Stomach (tissue), 8 donors: ENCODE measurements at regions not wholly inside any gene's neighbourhood (a gene's known extent, or its start where the extent isn't known, plus 50 kb on each side); places are given as distances from the start of the nearest gene placed in this dataset.
"Not testable (repeated sequence)": the region's sequence is repeated elsewhere in the genome, so short reads cannot be mapped to it uniquely, and the experiment has no call there.

Experiments used
- DNase-seq, 2 donors: peaks; one replicate each; pipeline versions ENCODE4 v3.0.0 to v3.0.0-alpha.2; 2013 to 2019
- H3K27ac ChIP-seq, 5 donors: fragments of 200-600 bp in 4 of 5; sonication (generic) in 4 of 5; one replicate each; pipeline ENCODE4 v1.5.1; 2013 to 2019; ENCODE audit warnings: mild to moderate bottlenecking in 1 of 5, moderate library complexity in 1 of 5
- H3K27me3 ChIP-seq, 3 donors: fragments of 200-600 bp; sonication (generic); one replicate each; pipeline ENCODE4 v1.5.1; 2017 to 2019; ENCODE audit warnings: mixed run types in 1 of 3
- H3K36me3 ChIP-seq, 4 donors: fragments of 200-600 bp; sonication (generic); 1 replicate in 3 of 4; 2 replicates in 1 of 4; pipeline ENCODE4 v1.5.1; 2016 to 2019
- H3K4me1 ChIP-seq, 4 donors: fragments of 200-600 bp; sonication (generic); one replicate each; pipeline ENCODE4 v1.5.1; 2016 to 2019
- H3K4me3 ChIP-seq, 4 donors: fragments of 200-600 bp; sonication (generic) in 3 of 4; one replicate each; pipeline ENCODE4 v1.5.1; 2016 to 2019; ENCODE audit warnings: mild to moderate bottlenecking in 1 of 4
- H3K9me3 ChIP-seq, 4 donors: fragments of 200-600 bp; sonication (generic); one replicate each; pipeline ENCODE4 v1.5.1; 2016 to 2019
- CTCF ChIP-seq, 7 experiments: fragments of 450-650 bp in 4 of 7; fragments of 200-600 bp in 3 of 7; sonication (generic) in 3 of 7; IDR thresholded peaks; one replicate each; pipeline ENCODE4 v1.5.1; 2016 to 2019; ENCODE audit warnings: antibody characterized with exemption in 7 of 7, control low read depth in 2 of 7, mild to moderate bottlenecking in 1 of 7
- EP300 ChIP-seq: sonication (generic); formaldehyde crosslinking; IDR thresholded peaks from one replicate; pipeline ENCODE4 v1.6.1; 2017; ENCODE audit warnings: antibody characterized with exemption
- POLR2A ChIP-seq, 4 donors: fragments of 450-650 bp; IDR thresholded peaks; one replicate each; pipeline ENCODE4 v1.6.1; 2016; ENCODE audit warnings: antibody characterized with exemption in 4 of 4, control low read depth in 2 of 4, mild to moderate bottlenecking in 1 of 4, moderate library complexity in 1 of 4
- POLR2AphosphoS5 ChIP-seq, 3 donors: sonication (generic); formaldehyde crosslinking; IDR thresholded peaks; one replicate each; pipeline ENCODE4 v1.6.1; 2016; ENCODE audit warnings: antibody characterized with exemption in 3 of 3
- WGBS, 5 donors: extraction: QIAGEN DNeasy Blood & Tissue Kit in 3 of 5; methylation state at CpG; one replicate each; pipeline versions ENCODE4 v1.1.5 to v1.1.7; 2013 to 2018; 5-methylcytosine and 5-hydroxymethylcytosine counted together
- intact Hi-C: fragments of 100-400 bp; cut with DNase I; formaldehyde crosslinking; loops from one replicate; pipeline ENCODE4 v1.15.1; 2023; ENCODE audit warnings: low total_unique reads
- donor health status: healthy with polysubstance abuse.
- donor health status: Bipolar disorder and iron deficiency.
- donor health status: healthy.

- not testable (repeated sequence) for H3K36me3 ChIP-seq, H3K4me3 ChIP-seq, H3K27me3 ChIP-seq, H3K4me1 ChIP-seq, H3K27ac ChIP-seq, H3K9me3 ChIP-seq, DNase-seq
- 88 to 95% (median 92%) methylated on average over 8 of the region's 8 CpGs for WGBS, 5 donors
- intact Hi-C loops: loop anchor here (10.0 kb wide), 1 partner anchor 195 kb away; no protein-coding TSS in a partner anchor
Measured at GRCh38 chr4:22599929-22600432, 84.1 kb upstream of the ADGRA3 start.

- intact Hi-C loops: loop anchor here (10.0 kb wide), 1 partner anchor 197 kb away; no protein-coding TSS in a partner anchor
- not testable (repeated sequence) for H3K9me3 ChIP-seq, DNase-seq, H3K4me3 ChIP-seq, H3K27ac ChIP-seq, H3K4me1 ChIP-seq, H3K27me3 ChIP-seq, H3K36me3 ChIP-seq
- WGBS, 5 donors: 91 to 97% (median 96%) methylated on average over 6 of the region's 6 CpGs
Measured at GRCh38 chr4:22601638-22602037, 85.8 kb upstream of the ADGRA3 start.

- no peak overlapping the region for H3K27ac ChIP-seq
- H3K4me3 ChIP-seq: no peak overlapping the region
- H3K9me3 ChIP-seq: no peaks in the 10 kb centered on the region
- H3K27me3 ChIP-seq: no peaks in the 10 kb centered on the region
- DNase-seq: peak; percentile 61 to 81
- H3K36me3 ChIP-seq: no peaks in the 10 kb centered on the region
- no peaks in the 10 kb centered on the region for H3K4me1 ChIP-seq
- WGBS, 5 donors: 13 to 29% (median 20%) methylated on average over 3 of the region's 3 CpGs
- TF ChIP-seq CTCF (IDR thresholded peaks at IDR 0.05): peak in 5 of 7 experiments; percentile 44 to 67 (median 58)
- TF ChIP-seq POLR2AphosphoS5 (IDR thresholded peaks at IDR 0.05): no peak
- TF ChIP-seq EP300: no peak
- no peak for TF ChIP-seq POLR2A (IDR thresholded peaks at IDR 0.05)
- intact Hi-C loops: loop anchor here (10.0 kb wide), 1 partner anchor 203 kb away; no protein-coding TSS in a partner anchor
Measured at GRCh38 chr4:22607382-22607781, 85.4 kb upstream of the GBA3 start.

GRCh38 chr4:22609951-22610525 is 82.7 kb upstream of the GBA3 start:
- not testable (repeated sequence) for H3K36me3 ChIP-seq, H3K9me3 ChIP-seq, H3K27me3 ChIP-seq, H3K4me3 ChIP-seq, H3K27ac ChIP-seq, DNase-seq, H3K4me1 ChIP-seq
- 50 to 75% (median 65%) methylated on average over 3 of the region's 3 CpGs for WGBS, 5 donors
- intact Hi-C loops: loop anchor here (10.0 kb wide), 1 partner anchor 205 kb away; no protein-coding TSS in a partner anchor

GRCh38 chr4:22614114-22614513 is 78.6 kb upstream of the GBA3 start:
- 36 to 69% (median 49%) methylated on average over 2 of the region's 2 CpGs for WGBS, 5 donors
- TF ChIP-seq CTCF (IDR thresholded peaks at IDR 0.05): no peak
- no peak for TF ChIP-seq POLR2AphosphoS5 (IDR thresholded peaks at IDR 0.05)
- intact Hi-C loops: no loop called here

GRCh38 chr4:22616516-22616915 is 76.2 kb upstream of the GBA3 start:
- 61 to 76% (median 73%) methylated on average over 3 of the region's 3 CpGs for WGBS, 5 donors
- Histone ChIP-seq H3K9me3 (no peaks in the 10 kb centered on the region), H3K27me3 (no peaks in the 10 kb centered on the region), H3K4me3 (no peak overlapping the region), H3K4me1 (peaks cover 0 to 9% (median 0%) of the 10 kb centered on the region in 4 donors), H3K27ac (no peak overlapping the region), H3K36me3 (no peaks in the 10 kb centered on the region)
- TF ChIP-seq POLR2A (IDR thresholded peaks at IDR 0.05) (no peak), POLR2AphosphoS5 (IDR thresholded peaks at IDR 0.05) (no peak), EP300 (no peak), CTCF (IDR thresholded peaks at IDR 0.05) (no peak)
- intact Hi-C loops: no loop called here
- DNase-seq: no peak

More at GRCh38 chr4:22614114-22614513, 78.6 kb upstream of the GBA3 start:
- H3K36me3 ChIP-seq: no peaks in the 10 kb centered on the region
- H3K4me1 ChIP-seq: peaks cover 0 to 9% (median 0%) of the 10 kb centered on the region in 4 donors
- DNase-seq: no peak
- no peaks in the 10 kb centered on the region for H3K27me3 ChIP-seq
- H3K4me3 ChIP-seq: no peak overlapping the region
- no peak overlapping the region for H3K27ac ChIP-seq
- H3K9me3 ChIP-seq: no peaks in the 10 kb centered on the region

GRCh38 chr4:22620144-22620543 is 72.6 kb upstream of the GBA3 start:
- 76 to 90% (median 90%) methylated on average over 4 of the region's 4 CpGs for WGBS, 5 donors
- H3K4me3 ChIP-seq, H3K27me3 ChIP-seq, DNase-seq, intact Hi-C loops, H3K9me3 ChIP-seq, H3K4me1 ChIP-seq, H3K36me3 ChIP-seq, H3K27ac ChIP-seq: not testable (repeated sequence)

GRCh38 chr4:22621970-22622369 is 70.8 kb upstream of the GBA3 start:
- H3K36me3 ChIP-seq, H3K27me3 ChIP-seq, H3K4me1 ChIP-seq, DNase-seq, intact Hi-C loops, H3K9me3 ChIP-seq, H3K4me3 ChIP-seq, H3K27ac ChIP-seq: not testable (repeated sequence)
- 87 to 93% (median 89%) methylated on average over 5 of the region's 5 CpGs for WGBS, 5 donors

- H3K27ac ChIP-seq, H3K27me3 ChIP-seq, H3K4me3 ChIP-seq, DNase-seq, H3K4me1 ChIP-seq, H3K9me3 ChIP-seq, intact Hi-C loops, H3K36me3 ChIP-seq: not testable (repeated sequence)
- 64 to 77% (median 72%) methylated on average over 5 of the region's 5 CpGs for WGBS, 5 donors
Measured at GRCh38 chr4:22624002-22624401, 68.7 kb upstream of the GBA3 start.
